Natural killer cell (primary cell): ENCODE measurements at regions not wholly inside any gene's neighbourhood (a gene's known extent, or its start where the extent isn't known, plus 50 kb on each side); places are given as distances from the start of the nearest gene placed in this dataset.

Source experiments
- ATAC-seq, 3 donors: fragments of 150-1000 bp in 2 of 3; fragments of 200-7000 bp in 1 of 3; cut with Tn5 transposase; 1 replicate in 1 of 3; 2 replicates in 2 of 3; pipeline ENCODE4 v1.10.0; 2021; ENCODE audit warnings: mild to moderate bottlenecking in 2 of 3, moderate library complexity in 2 of 3
- DNase-seq, 2 donors: peaks; one replicate each; pipeline versions ENCODE4 v3.0.0 to v3.0.0-alpha.2; 2013 to 2021; ENCODE audit warnings: mixed read lengths in 1 of 2
- H3K27ac ChIP-seq: one replicate; pipeline ENCODE4 v1.5.1; 2013; ENCODE audit warnings: mild to moderate bottlenecking, low read length
- H3K27me3 ChIP-seq: one replicate; pipeline ENCODE4 v1.6.1; 2013; ENCODE audit warnings: low read length; ENCODE audit not compliant: control insufficient read depth, insufficient read depth
- H3K36me3 ChIP-seq: one replicate; pipeline ENCODE4 v1.6.1; 2013; ENCODE audit warnings: low read length; ENCODE audit not compliant: control insufficient read depth, insufficient read depth
- H3K4me1 ChIP-seq: one replicate; pipeline ENCODE4 v1.6.1; 2013; ENCODE audit warnings: low read length; ENCODE audit not compliant: control insufficient read depth, insufficient read depth
- H3K4me3 ChIP-seq: one replicate; pipeline ENCODE4 v1.5.1; 2013; ENCODE audit warnings: low read length
- H3K9me3 ChIP-seq: one replicate; pipeline ENCODE4 v1.6.1; 2013; ENCODE audit warnings: low read length; ENCODE audit not compliant: control insufficient read depth, insufficient read depth
- H3K27ac Mint-ChIP-seq, 2 donors: one replicate each; pipeline ENCODE4 v1.8.0; 2022; ENCODE audit warnings: mild to moderate bottlenecking in 2 of 2, mixed read lengths in 2 of 2, moderate library complexity in 1 of 2
- H3K27me3 Mint-ChIP-seq, 2 donors: one replicate each; pipeline ENCODE4 v1.8.0; 2022; ENCODE audit warnings: low read depth in 2 of 2, mixed read lengths in 2 of 2
- H3K36me3 Mint-ChIP-seq: one replicate; pipeline ENCODE4 v1.8.0; 2022; ENCODE audit warnings: mixed read lengths
- H3K4me1 Mint-ChIP-seq, 2 donors: one replicate each; pipeline ENCODE4 v1.8.0; 2022; ENCODE audit warnings: mixed read lengths in 2 of 2
- H3K4me3 Mint-ChIP-seq: one replicate; pipeline ENCODE4 v1.8.0; 2022; ENCODE audit warnings: mild to moderate bottlenecking, moderate library complexity, mixed read lengths
- H3K9me3 Mint-ChIP-seq, 2 donors: one replicate each; pipeline ENCODE4 v1.8.0; 2022; ENCODE audit warnings: mixed read lengths in 2 of 2
- WGBS: methylation state at CpG from one replicate; pipeline ENCODE4 v1.1.7; 2013; ENCODE audit warnings: missing lambda C conversion rate; ENCODE audit not compliant: insufficient coverage; 5-methylcytosine and 5-hydroxymethylcytosine counted together
- intact Hi-C: fragments of 100-400 bp; cut with micrococcal nuclease; formaldehyde crosslinking; loops from one replicate; pipeline ENCODE4 v1.14.2; 2022
- TF ChIP-seq, protein P1 (sequence below): fragments of 200-600 bp; IDR thresholded peaks from one replicate; pipeline ENCODE4 v1.8.0; 2022; ENCODE audit warnings: antibody characterized with exemption

DNA sequence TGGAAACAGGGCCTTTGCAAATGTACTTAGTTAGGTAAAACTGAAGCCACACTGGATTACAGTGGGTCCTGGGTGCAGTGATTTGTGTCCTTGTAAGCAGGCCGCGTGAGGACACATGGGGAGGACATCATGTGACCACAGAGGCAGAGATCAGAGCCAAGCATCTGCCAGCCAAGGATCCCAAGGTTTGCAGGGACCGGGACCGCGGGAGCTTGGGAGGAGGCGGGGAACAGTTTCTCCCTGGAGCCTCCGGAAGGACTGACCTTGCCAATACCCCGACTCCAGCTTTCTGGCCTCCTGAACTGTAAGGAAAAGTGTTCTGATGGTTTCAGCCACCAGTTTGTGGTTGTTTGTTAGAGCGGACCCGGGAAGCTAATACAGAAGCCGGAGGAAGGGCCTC is 500.9 kb downstream of the PREX1 start:
- 85% methylated on average over 11 of the region's 11 CpGs for WGBS
- intact Hi-C loops: no loop called here
- DNase-seq (no peak), ATAC-seq (no peak)
- TF ChIP-seq, protein P1, sequence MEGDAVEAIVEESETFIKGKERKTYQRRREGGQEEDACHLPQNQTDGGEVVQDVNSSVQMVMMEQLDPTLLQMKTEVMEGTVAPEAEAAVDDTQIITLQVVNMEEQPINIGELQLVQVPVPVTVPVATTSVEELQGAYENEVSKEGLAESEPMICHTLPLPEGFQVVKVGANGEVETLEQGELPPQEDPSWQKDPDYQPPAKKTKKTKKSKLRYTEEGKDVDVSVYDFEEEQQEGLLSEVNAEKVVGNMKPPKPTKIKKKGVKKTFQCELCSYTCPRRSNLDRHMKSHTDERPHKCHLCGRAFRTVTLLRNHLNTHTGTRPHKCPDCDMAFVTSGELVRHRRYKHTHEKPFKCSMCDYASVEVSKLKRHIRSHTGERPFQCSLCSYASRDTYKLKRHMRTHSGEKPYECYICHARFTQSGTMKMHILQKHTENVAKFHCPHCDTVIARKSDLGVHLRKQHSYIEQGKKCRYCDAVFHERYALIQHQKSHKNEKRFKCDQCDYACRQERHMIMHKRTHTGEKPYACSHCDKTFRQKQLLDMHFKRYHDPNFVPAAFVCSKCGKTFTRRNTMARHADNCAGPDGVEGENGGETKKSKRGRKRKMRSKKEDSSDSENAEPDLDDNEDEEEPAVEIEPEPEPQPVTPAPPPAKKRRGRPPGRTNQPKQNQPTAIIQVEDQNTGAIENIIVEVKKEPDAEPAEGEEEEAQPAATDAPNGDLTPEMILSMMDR: no peak
- no peak overlapping the region for H3K27ac Mint-ChIP-seq
- H3K4me3 Mint-ChIP-seq: no peak overlapping the region
- H3K27me3 Mint-ChIP-seq: peaks cover 14 to 19% of the 10 kb centered on the region in 2 donors
- peaks cover 3% of the 10 kb centered on the region for H3K27me3 ChIP-seq
- no peaks in the 10 kb centered on the region for H3K36me3 ChIP-seq
- H3K27ac ChIP-seq: no peak overlapping the region
- no peak overlapping the region for H3K4me3 ChIP-seq
- no peaks in the 10 kb centered on the region for H3K9me3 ChIP-seq
- H3K4me1 Mint-ChIP-seq: no peaks in the 10 kb centered on the region
- no peaks in the 10 kb centered on the region for H3K36me3 Mint-ChIP-seq
- no peaks in the 10 kb centered on the region for H3K9me3 Mint-ChIP-seq
- no peaks in the 10 kb centered on the region for H3K4me1 ChIP-seq

- Histone ChIP-seq H3K4me1 (no peaks in the 10 kb centered on the region), H3K27me3 (peaks cover 3% of the 10 kb centered on the region), H3K36me3 (no peaks in the 10 kb centered on the region), H3K4me3 (no peak overlapping the region), H3K9me3 (no peaks in the 10 kb centered on the region), H3K27ac (no peak overlapping the region)
- ATAC-seq (no peak), DNase-seq (no peak)
- 89% methylated on average over 4 of the region's 4 CpGs for WGBS
- Mint-ChIP-seq H3K27ac (no peak overlapping the region), H3K9me3 (no peaks in the 10 kb centered on the region), H3K27me3 (peaks cover 14% of the 10 kb centered on the region in 2 donors), H3K4me1 (no peaks in the 10 kb centered on the region), H3K4me3 (no peak overlapping the region), H3K36me3 (no peaks in the 10 kb centered on the region)
- intact Hi-C loops: no loop called here
- TF ChIP-seq, protein P1: no peak
Measured at GRCh38 chr20:48326434-48326691, 501.4 kb downstream of the PREX1 start.

- no peaks in the 10 kb centered on the region for H3K9me3 Mint-ChIP-seq
Measured at GRCh38 chr20:48325656-48326433, 502.0 kb downstream of the PREX1 start.

More at GRCh38 chr20:48325656-48326433, 502.0 kb downstream of the PREX1 start:
- no peak overlapping the region for H3K27ac ChIP-seq
- peaks cover 3% of the 10 kb centered on the region for H3K27me3 ChIP-seq
- no peak overlapping the region for H3K4me3 ChIP-seq
- no peaks in the 10 kb centered on the region for H3K9me3 ChIP-seq
- intact Hi-C loops: no loop called here
- no peak overlapping the region for H3K27ac Mint-ChIP-seq
- TF ChIP-seq, protein P1: no peak
- no peak for ATAC-seq
- no peak overlapping the region for H3K4me3 Mint-ChIP-seq
- WGBS: 82% methylated on average over 31 of the region's 31 CpGs
- no peaks in the 10 kb centered on the region for H3K36me3 Mint-ChIP-seq
- peaks cover 12 to 14% of the 10 kb centered on the region in 2 donors for H3K27me3 Mint-ChIP-seq
- no peaks in the 10 kb centered on the region for H3K36me3 ChIP-seq
- H3K4me1 Mint-ChIP-seq: no peaks in the 10 kb centered on the region
- H3K4me1 ChIP-seq: no peaks in the 10 kb centered on the region
- no peak for DNase-seq
